Fibroblast of the aortic adventitia (primary cell): ENCODE measurements at regions not wholly inside any gene's neighbourhood (a gene's known extent, or its start where the extent isn't known, plus 50 kb on each side); places are given as distances from the start of the nearest gene placed in this dataset.

ENCODE experiments used
- DNase-seq: peaks from one replicate; pipeline ENCODE4 v3.0.0-alpha.2; 2010; ENCODE audit warnings: low read depth
- H3K4me3 ChIP-seq: 2 replicates; pipeline ENCODE4 v1.5.1; 2011; ENCODE audit warnings: low read depth, mild to moderate bottlenecking, control low read depth, low read length, moderate library complexity
- TF ChIP-seq, protein P1 (sequence below): IDR thresholded peaks from 2 replicates; pipeline ENCODE4 v1.5.1; 2011; ENCODE audit warnings: mild to moderate bottlenecking, low read length, control low read depth, inconsistent platforms; ENCODE audit not compliant: insufficient read depth

DNA sequence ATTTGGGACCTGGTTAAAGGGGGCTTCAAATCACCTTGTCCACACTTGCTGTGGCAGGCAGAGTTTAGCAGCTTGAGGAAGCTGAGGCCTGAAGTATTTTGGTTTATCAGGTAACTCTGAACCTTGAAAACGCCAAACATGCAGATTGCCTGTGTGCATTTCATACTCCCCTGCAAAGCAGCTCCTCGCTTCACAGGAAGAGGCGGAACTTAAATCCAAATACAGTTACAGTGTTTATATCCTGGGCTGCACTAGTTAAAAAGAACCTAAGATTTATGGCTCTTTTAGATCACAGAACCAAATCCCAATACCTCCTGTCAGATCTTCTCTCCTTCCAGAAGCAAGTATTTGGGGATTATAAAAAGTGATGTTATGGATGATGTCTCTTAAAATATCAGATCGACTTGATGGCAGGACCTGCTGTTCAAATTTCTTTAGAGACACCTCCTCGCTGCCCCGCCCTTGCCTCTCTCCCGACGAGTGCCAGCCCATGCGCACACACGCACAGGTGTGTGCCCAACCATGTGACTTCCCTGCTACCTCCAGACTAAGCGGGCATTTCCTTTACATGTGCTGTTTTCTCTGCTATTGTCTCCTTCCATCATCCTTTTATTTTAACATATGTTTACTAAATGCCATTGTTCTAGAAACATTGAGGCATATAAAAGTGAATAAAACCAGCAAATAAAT lies 224.6 kb upstream of the FOXQ1 start:
- no peak for DNase-seq
- no peak overlapping the region for H3K4me3 ChIP-seq
- TF ChIP-seq, protein P1, sequence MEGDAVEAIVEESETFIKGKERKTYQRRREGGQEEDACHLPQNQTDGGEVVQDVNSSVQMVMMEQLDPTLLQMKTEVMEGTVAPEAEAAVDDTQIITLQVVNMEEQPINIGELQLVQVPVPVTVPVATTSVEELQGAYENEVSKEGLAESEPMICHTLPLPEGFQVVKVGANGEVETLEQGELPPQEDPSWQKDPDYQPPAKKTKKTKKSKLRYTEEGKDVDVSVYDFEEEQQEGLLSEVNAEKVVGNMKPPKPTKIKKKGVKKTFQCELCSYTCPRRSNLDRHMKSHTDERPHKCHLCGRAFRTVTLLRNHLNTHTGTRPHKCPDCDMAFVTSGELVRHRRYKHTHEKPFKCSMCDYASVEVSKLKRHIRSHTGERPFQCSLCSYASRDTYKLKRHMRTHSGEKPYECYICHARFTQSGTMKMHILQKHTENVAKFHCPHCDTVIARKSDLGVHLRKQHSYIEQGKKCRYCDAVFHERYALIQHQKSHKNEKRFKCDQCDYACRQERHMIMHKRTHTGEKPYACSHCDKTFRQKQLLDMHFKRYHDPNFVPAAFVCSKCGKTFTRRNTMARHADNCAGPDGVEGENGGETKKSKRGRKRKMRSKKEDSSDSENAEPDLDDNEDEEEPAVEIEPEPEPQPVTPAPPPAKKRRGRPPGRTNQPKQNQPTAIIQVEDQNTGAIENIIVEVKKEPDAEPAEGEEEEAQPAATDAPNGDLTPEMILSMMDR, result no peak

DNA sequence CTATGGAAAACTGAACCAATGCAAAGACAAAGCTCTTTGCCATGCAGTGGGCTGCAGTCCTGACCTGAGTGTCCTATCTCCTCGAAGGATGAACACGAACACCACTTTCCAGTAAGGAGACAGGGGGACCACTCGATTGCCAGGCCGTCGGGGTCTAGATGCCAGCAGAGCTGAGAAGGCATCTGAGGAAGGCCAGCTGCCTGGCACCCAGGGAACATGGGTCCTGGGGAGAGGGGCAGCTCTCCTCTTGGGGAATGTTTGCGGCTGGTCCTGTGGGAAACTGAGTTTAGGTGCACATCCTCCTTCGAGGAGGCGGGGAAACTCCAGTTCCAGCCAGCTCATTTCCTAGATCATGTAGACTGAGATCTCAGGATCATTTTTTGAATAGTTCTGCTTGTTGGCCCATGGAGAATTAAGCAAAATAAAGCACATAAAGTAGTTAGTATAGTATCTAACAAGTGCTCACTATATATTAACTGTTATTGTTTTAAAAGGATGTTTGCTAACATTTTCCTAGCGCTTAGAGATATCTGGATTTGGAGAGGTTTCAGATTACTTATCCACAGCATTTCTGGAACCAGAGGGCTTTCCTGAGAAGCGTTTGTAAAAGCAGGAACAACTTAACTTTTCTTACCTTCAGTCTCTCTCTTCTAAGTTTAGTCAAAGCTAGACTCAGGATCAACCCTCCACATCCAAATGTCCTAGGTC lies 225.3 kb upstream of the FOXQ1 start:
- TF ChIP-seq, protein P1, result no peak
- no peak overlapping the region for H3K4me3 ChIP-seq
- DNase-seq, result no peak

- H3K4me3 ChIP-seq, result no peak overlapping the region
- TF ChIP-seq, protein P1, result no peak
- peak; percentile 62 for DNase-seq
Observed at GRCh38 chr6:1082285-1082935, 229.5 kb upstream of the FOXQ1 start.

DNA sequence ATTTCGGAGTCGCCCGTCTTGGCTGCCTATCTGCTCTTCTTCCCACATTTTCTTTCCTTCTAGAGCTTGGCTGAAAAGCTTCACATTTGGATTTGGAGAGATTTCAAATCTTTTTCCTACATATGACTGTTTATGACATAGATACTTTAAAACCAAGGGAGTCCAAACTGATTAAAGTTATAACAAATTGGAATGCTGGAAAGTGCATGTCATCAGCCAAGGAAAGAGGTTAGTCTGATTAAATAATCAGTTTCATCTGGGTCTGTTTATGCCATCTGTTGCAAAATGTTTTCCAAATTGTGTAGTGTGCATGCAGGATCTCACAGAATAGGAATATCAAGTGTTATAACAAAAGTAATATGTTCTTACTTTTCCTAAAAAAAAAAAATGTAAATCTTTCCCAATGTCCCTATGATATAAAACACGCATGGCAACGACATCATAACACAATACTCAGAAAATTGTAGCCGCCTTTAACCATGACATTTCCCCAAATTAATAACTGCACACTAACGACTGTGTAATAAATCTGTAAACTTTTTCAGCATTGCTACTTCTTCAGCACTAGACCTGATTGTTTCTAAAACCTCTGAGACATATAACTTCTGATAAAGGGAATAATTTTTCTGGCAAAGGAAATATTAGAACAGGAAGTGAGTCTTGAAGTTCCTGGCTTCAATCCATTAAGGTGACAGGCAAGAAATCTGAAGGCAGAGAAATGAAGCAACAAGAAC lies 230.2 kb upstream of the FOXQ1 start:
- TF ChIP-seq, protein P1, result no peak
- peak; percentile 71 for DNase-seq
- no peak overlapping the region for H3K4me3 ChIP-seq

GRCh38 chr6:1080453-1081337 lies 231.2 kb upstream of the FOXQ1 start:
- TF ChIP-seq, protein P1, result no peak
- DNase-seq, result no peak
- H3K4me3 ChIP-seq, result no peak overlapping the region

- TF ChIP-seq, protein P1, result no peak
- no peak overlapping the region for H3K4me3 ChIP-seq
- no peak for DNase-seq
Observed at GRCh38 chr6:1079525-1079924, 232.4 kb upstream of the FOXQ1 start.
